ENCODE measurements at regions not wholly inside any gene's neighbourhood (a gene's known extent, or its start where the extent isn't known, plus 50 kb on each side); places are given as distances from the start of the nearest gene placed in this dataset.
"Not testable (repeated sequence)": the region's sequence is repeated elsewhere in the genome, so short reads cannot be mapped to it uniquely, and the experiment has no call there.

DNA sequence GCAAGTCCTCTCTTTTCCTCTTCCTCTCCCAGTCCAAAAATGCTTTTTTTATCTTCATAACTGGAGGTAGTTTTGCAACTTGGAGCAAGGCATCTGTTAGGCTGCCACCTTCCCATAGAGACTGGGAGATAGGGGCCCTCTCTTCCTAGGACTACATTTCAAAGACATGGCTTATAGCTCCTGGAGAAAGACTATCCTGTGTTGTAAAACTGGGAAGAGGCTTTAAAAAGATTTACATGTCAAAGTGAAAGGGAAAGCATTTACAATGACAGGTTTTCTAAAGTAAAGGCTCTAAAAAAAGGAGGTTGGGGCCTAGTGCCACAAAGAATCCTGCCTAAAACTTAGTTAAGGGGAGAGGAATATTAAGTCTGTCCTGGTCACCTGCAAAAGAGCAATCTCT lies 82.2 kb upstream of the SEMA3E start:
- no peak for DNase-seq

DNA sequence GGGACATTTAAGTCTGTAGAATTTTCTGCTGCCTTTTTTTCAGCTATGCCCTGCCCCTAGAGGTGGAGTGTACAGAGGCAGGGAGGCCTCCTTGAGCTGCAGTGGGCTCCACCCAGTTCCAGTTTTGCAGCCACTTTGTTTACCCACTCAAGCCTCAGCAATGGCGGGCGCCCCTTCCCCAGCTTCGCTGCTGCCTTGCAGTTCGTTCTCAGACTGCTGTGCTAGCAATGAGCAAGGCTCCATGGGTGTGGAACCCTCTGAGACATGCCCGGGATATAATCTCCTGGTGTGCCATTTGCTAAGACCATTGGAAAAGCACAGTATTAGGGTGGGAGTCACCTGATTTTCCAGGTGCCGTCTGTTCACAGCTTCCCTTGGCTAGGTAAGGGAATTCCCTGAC lies 68.0 kb upstream of the SEMA3E start:
- DNase-seq: not testable (repeated sequence)

DNA sequence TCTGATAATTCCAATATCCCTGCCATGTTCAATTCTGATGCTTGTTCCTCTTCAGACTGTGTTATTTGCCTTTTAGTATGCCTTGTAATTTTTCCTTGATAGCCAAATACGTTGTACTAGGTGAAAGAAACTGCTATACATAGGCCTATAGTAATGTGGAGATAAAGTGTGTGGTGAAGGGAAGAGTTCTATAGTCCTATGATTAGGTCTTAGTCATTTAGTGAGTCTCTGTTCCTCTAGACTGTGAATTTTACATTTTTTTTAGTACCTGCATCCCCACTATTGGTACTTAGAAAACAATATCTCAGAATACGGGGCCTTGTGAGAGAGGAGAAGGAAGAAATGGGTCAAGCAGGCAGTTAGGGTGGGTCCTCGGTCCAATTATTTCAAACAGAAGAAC lies 59.6 kb upstream of the SEMA3E start:
- no peak for DNase-seq

DNA sequence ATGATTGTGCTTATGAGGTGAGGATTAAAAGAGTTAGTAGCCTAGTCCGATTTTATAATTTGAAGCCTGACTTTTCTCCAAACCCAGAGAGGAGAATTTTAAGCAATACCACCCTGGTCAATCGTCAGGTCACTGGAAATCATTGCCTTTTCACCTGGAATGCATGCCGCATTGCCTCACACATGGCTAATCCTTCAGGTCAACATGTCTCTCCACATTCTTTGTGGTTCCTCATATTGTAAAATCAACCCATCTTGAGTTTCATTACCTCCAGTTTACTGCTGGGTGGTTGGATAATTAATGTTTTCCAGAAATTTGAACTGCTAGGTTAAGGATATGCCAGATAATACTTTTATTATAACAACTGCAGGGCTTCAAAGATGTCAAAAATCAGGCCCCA lies 55.6 kb upstream of the SEMA3E start:
- no peak for DNase-seq

DNA sequence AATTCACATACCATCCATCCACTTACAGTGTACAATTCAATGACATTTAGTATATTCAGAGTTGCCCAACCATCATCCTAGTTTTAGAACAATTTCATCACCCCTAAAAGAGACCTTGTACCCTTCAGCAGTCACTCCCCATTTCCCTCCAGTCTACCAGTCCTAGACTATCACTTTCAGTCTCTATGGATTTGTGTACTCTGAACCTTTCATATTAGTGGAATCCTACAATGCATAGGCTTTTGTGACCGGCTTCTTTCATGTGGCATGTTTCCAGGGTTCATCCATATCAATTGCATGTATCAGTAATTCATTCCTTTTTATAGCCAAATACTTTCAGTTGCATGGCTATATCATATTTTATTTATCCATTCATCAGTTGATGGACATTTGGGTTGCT lies 53.5 kb upstream of the SEMA3E start:
- no peak for DNase-seq

DNA sequence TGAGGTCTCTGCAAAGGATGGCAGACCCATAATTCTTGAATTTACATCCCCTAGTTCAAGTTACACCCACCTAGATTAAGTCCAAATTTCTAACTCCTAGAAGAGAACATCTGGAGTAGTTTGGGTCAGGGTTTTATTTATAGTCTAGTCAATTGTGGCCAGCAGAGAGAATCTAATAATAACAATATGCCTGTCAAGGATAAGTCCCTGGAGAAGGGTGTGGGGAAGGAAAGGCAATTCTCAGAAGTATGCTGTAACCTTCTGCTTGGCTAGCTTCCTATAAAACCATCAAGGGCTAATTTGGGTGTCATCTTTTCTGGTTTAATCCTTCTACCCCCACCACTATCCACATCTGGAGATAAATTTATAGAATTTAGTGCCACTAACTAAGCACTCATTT lies 52.8 kb upstream of the SEMA3E start:
- peak; percentile 42 for DNase-seq
